VCaP (cell line): ENCODE measurements at regions not wholly inside any gene's neighbourhood (a gene's known extent, or its start where the extent isn't known, plus 50 kb on each side); places are given as distances from the start of the nearest gene placed in this dataset.
A peak's percentile ranks its signal among the peaks of the same experiment; 100 is the strongest.

ENCODE experiments used
- H3K27ac ChIP-seq: fragments of 450-650 bp; 2 replicates; pipeline ENCODE4 v1.5.1; 2017
- CTCF ChIP-seq: fragments of 450-650 bp; conservative IDR thresholded peaks from 2 replicates; pipeline ENCODE4 v1.5.1; 2017; ENCODE audit warnings: mild to moderate bottlenecking, moderate library complexity

GRCh38 chr6:27148404-27148795, 99.1 kb upstream of the PRSS16 start:
- no peak for TF ChIP-seq CTCF
- H3K27ac ChIP-seq: no peak overlapping the region

GRCh38 chr6:27149150-27149549, 98.4 kb upstream of the PRSS16 start:
- H3K27ac ChIP-seq: no peak overlapping the region

GRCh38 chr6:27154696-27155095, 92.8 kb upstream of the PRSS16 start:
- no peak overlapping the region for H3K27ac ChIP-seq
- TF ChIP-seq CTCF: no peak

More at GRCh38 chr6:27149150-27149549, 98.4 kb upstream of the PRSS16 start:
- TF ChIP-seq CTCF: no peak

- H3K27ac ChIP-seq: peak overlapping the region; percentile 58
- no peak for TF ChIP-seq CTCF
These were observed 90.5 kb upstream of the PRSS16 start for GRCh38 chr6:27156874-27157458.

- H3K27ac ChIP-seq: peak overlapping the region; percentile 58
- peak; percentile 64 for TF ChIP-seq CTCF
These were observed 89.8 kb upstream of the PRSS16 start for GRCh38 chr6:27157459-27158315.

- TF ChIP-seq CTCF: no peak
- no peak overlapping the region; the same call in 1 of the 2 replicates for H3K27ac ChIP-seq
These were observed 89.2 kb upstream of the PRSS16 start for GRCh38 chr6:27158316-27158643.

GRCh38 chr6:27159725-27160124, 87.8 kb upstream of the PRSS16 start:
- H3K27ac ChIP-seq: no peak overlapping the region
- TF ChIP-seq CTCF: no peak
